ENCODE measurements at regions not wholly inside any gene's neighbourhood (a gene's known extent, or its start where the extent isn't known, plus 50 kb on each side); places are given as distances from the start of the nearest gene placed in this dataset.

DNA sequence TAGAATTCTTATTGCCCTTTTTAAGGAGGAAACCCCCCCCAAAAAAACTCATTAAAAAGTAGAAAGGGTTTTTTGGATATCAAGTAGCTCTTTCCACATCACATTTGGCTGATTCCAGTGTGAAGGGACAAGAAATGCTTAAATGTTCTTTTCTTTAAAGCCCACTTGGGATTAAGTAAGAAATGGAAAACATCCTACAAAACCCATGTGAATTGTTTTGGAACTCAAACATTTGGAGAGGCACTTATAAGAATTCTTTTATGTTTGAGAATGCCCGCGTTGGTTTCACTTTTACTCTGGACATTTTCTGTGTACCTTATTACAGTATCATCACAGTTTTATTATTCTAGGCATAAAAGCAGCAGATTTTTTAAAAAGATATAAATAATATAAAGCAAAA is 301.1 kb upstream of the ACTBL2 start:
- no peak for DNase-seq (ENCODE audit: low read depth)
- no peaks in the 10 kb centered on the region for H3K36me3 ChIP-seq (ENCODE audit: control insufficient read depth, insufficient read depth, low read length)
- no peaks in the 10 kb centered on the region for H3K27me3 ChIP-seq (ENCODE audit: control insufficient read depth, insufficient read depth, low read length)
- no peak overlapping the region for H3K4me3 ChIP-seq (ENCODE audit: low read depth, low read length)
- TF ChIP-seq, protein P1, sequence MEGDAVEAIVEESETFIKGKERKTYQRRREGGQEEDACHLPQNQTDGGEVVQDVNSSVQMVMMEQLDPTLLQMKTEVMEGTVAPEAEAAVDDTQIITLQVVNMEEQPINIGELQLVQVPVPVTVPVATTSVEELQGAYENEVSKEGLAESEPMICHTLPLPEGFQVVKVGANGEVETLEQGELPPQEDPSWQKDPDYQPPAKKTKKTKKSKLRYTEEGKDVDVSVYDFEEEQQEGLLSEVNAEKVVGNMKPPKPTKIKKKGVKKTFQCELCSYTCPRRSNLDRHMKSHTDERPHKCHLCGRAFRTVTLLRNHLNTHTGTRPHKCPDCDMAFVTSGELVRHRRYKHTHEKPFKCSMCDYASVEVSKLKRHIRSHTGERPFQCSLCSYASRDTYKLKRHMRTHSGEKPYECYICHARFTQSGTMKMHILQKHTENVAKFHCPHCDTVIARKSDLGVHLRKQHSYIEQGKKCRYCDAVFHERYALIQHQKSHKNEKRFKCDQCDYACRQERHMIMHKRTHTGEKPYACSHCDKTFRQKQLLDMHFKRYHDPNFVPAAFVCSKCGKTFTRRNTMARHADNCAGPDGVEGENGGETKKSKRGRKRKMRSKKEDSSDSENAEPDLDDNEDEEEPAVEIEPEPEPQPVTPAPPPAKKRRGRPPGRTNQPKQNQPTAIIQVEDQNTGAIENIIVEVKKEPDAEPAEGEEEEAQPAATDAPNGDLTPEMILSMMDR (IDR thresholded peaks at IDR 0.05; ENCODE audit: insufficient read depth, low read length, poor library complexity, severe bottlenecking): no peak

DNA sequence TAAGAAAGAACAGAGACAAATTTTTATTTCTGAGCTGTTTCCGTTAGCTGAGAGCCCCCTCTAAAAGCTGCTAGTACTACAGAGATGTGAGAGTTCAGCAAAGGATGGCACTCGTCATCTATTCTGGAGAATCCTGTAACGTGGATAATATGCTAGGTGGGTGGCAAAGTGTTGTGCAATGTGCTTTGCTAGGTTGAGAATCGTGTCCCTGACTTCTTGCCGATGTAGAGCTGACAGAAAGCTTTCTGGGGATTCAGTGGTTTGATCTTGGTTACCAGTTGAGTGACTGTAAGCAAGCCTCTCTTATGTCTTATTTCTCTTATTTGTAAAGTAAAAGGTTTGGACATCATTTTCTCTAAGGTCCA is 298.3 kb upstream of the ACTBL2 start:
- TF ChIP-seq, protein P1 (IDR thresholded peaks at IDR 0.05; ENCODE audit: insufficient read depth, low read length, poor library complexity, severe bottlenecking): no peak
- no peak for DNase-seq (ENCODE audit: low read depth)
- no peak overlapping the region for H3K4me3 ChIP-seq (ENCODE audit: low read depth, low read length)
- no peaks in the 10 kb centered on the region for H3K36me3 ChIP-seq (ENCODE audit: control insufficient read depth, insufficient read depth, low read length)
- no peaks in the 10 kb centered on the region for H3K27me3 ChIP-seq (ENCODE audit: control insufficient read depth, insufficient read depth, low read length)

GRCh38 chr5:57780306-57780960 is 297.8 kb upstream of the ACTBL2 start:
- no peaks in the 10 kb centered on the region for H3K27me3 ChIP-seq (ENCODE audit: control insufficient read depth, insufficient read depth, low read length)
- no peaks in the 10 kb centered on the region for H3K36me3 ChIP-seq (ENCODE audit: control insufficient read depth, insufficient read depth, low read length)
- no peak overlapping the region for H3K4me3 ChIP-seq (ENCODE audit: low read depth, low read length)
- peak; percentile 5 for DNase-seq (ENCODE audit: low read depth)
- TF ChIP-seq, protein P1 (IDR thresholded peaks at IDR 0.05; ENCODE audit: insufficient read depth, low read length, poor library complexity, severe bottlenecking): no peak

DNA sequence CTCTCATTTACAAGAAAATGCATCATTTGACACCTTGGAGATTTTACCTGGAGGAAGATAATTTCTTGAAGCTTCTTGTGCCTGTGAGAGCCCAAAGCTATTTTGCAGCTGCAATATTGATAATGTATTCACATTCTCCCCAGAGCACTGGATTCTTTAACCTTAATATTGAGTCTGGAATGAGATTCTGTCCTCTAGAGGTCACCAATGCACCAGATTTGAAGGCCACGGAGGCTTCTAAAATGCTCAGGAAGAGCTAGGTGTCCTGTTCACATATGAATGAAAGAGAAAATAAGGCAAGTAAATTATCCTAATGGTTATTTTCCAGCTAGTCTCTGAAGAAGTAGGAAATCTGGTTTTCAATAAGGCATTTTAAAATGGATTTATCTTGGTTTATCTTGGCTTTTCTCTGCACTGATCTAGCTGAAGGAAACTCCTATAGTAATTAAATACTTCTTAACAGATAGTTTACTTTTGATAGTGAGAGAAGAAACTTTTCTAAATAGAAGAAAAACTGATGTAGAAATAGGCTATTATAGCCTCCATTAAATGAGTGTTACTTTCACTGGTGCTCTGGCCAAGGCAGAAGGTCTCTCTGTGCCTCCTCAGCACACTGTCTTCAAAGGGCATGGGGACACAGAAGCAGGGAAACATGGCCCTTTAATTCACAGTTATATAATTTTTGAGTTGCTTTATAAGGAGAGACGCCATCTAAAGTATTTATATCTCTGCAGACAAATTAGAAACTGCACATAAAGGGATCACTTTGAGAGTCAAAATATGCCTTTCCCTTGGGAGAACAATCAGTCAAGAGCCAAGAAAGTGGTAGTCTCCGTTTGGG is 297.0 kb upstream of the ACTBL2 start:
- TF ChIP-seq, protein P1 (IDR thresholded peaks at IDR 0.05; ENCODE audit: insufficient read depth, low read length, poor library complexity, severe bottlenecking): peak; percentile 61
- no peaks in the 10 kb centered on the region for H3K36me3 ChIP-seq (ENCODE audit: control insufficient read depth, insufficient read depth, low read length)
- peak; percentile 38 for DNase-seq (ENCODE audit: low read depth)
- H3K4me3 ChIP-seq (ENCODE audit: low read depth, low read length): no peak overlapping the region
- H3K27me3 ChIP-seq (ENCODE audit: control insufficient read depth, insufficient read depth, low read length): no peaks in the 10 kb centered on the region

DNA sequence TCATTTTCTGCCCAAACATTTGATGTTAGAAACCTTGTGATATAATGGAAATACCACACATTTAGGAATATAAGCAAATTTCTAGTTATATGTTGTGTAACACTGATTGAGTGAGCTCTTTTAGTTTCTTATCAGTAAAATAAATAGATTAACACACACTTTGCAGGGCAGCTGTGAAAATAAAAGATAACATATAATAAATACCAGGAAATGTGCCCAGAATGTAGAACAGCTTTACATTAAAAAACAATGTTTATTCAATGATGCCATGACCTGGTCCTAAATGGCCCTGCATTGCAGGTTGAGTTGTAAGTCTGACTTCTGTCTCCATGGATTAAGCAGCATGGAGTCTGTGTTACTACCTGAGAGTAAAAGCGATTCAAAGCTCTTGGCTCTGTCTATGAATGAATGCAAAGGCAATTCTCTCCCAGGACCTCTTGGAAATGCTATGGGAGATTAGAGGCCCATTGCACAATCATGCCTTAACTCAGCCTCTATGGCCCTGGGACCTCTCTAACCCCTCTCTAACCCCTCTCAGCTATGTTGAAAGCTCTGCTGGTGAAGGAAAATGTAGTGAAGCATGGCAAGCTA is 296.0 kb upstream of the ACTBL2 start:
- TF ChIP-seq, protein P1 (IDR thresholded peaks at IDR 0.05; ENCODE audit: insufficient read depth, low read length, poor library complexity, severe bottlenecking): no peak
- Histone ChIP-seq H3K36me3 (ENCODE audit: control insufficient read depth, insufficient read depth, low read length) (no peaks in the 10 kb centered on the region), H3K27me3 (ENCODE audit: control insufficient read depth, insufficient read depth, low read length) (no peaks in the 10 kb centered on the region), H3K4me3 (ENCODE audit: low read depth, low read length) (no peak overlapping the region)
- peak; percentile 12 for DNase-seq (ENCODE audit: low read depth)
